ENCODE measurements at regions not wholly inside any gene's neighbourhood (a gene's known extent, or its start where the extent isn't known, plus 50 kb on each side); places are given as distances from the start of the nearest gene placed in this dataset.

- 94% methylated on average over 2 of the region's 2 CpGs; no CpG with 5 or more reads in 1 of the 2 experiments for WGBS, 2 experiments (ENCODE audit: extremely low coverage in 1 of 2, insufficient coverage in 1 of 2, insufficient read length in 1 of 2, insufficient replicate concordance in 2 of 2, low coverage in 1 of 2, low lambda C conversion rate in 2 of 2, missing lambda C conversion rate in 1 of 2)
Measured at GRCh38 chr18:29259838-29260237, 1082.9 kb upstream of the CDH2 start.

More at GRCh38 chr18:29259838-29260237, 1082.9 kb upstream of the CDH2 start:
- Histone ChIP-seq H2AK5ac (ENCODE audit: low read depth, low read length) (no peak overlapping the region), H3K23ac (ENCODE audit: insufficient read length) (no peak overlapping the region), H3K79me1 (ENCODE audit: low read depth, low read length) (no peaks in the 10 kb centered on the region), H3K36me3 (ENCODE audit: control insufficient read depth in 2 of 4, insufficient read depth in 4 of 4, low read length in 3 of 4) (no peaks in the 10 kb centered on the region), H3K4me2 (ENCODE audit: insufficient read depth in 1 of 2, low read depth in 2 of 2, low read length in 2 of 2) (no peak overlapping the region), H3K23me2 (ENCODE audit: low read depth, low read length) (no peaks in the 10 kb centered on the region), H2AFZ (ENCODE audit: low read length) (0 out of 2 replicates have a peak overlapping the region, but pooled peaks have one; percentile 35), H3K14ac (ENCODE audit: insufficient read length) (no peak overlapping the region), H3K9ac (replicated peaks in 1 of 4; ENCODE audit: extremely low read depth in 1 of 4, low read depth in 3 of 4, low read length in 3 of 4) (no peak overlapping the region), H3K9me3 (ENCODE audit: insufficient read depth in 2 of 2, low read depth in 1 of 2, low read length in 1 of 2) (no peaks in the 10 kb centered on the region), H4K5ac (ENCODE audit: insufficient read length, low read depth, low read length) (no peak overlapping the region), H3K4ac (replicated peaks; ENCODE audit: insufficient read length, low read depth, low read length) (no peak overlapping the region), H3K79me2 (ENCODE audit: control insufficient read depth in 1 of 2, insufficient read depth in 2 of 2, low read length in 2 of 2) (no peaks in the 10 kb centered on the region), H2BK12ac (ENCODE audit: low read depth, low read length) (no peak overlapping the region), H3K27ac (ENCODE audit: low read depth, low read length) (no peak overlapping the region), H3K18ac (ENCODE audit: extremely low read depth, low read length) (no peak overlapping the region), H4K20me1 (replicated peaks in 1 of 2; ENCODE audit: control insufficient read depth in 1 of 2, insufficient read depth in 2 of 2, low read length in 2 of 2) (no peaks in the 10 kb centered on the region), H4K8ac (ENCODE audit: extremely low read depth, insufficient read depth, low read length) (no peak overlapping the region), H2BK20ac (ENCODE audit: low read length) (no peak overlapping the region), H2BK15ac (ENCODE audit: low read length) (no peak overlapping the region), H3K56ac (replicated peaks; ENCODE audit: insufficient read length, low read depth, low read length) (no peak overlapping the region), H3K27me3 (replicated peaks in 1 of 4; ENCODE audit: control insufficient read depth in 3 of 4, extremely low read depth in 1 of 4, insufficient read depth in 3 of 4, low read length in 3 of 4) (no peaks in the 10 kb centered on the region), H2BK120ac (replicated peaks; ENCODE audit: low read depth, low read length) (no peak overlapping the region), H3K4me3 (ENCODE audit: extremely low read depth in 1 of 4, insufficient read depth in 2 of 4, low read depth in 3 of 4, low read length in 4 of 4) (no peak overlapping the region), H2BK5ac (ENCODE audit: low read depth, low read length) (no peak overlapping the region), H4K91ac (replicated peaks; ENCODE audit: insufficient read length, low read length) (no peak overlapping the region), H3K4me1 (replicated peaks in 1 of 4; ENCODE audit: control insufficient read depth in 3 of 4, insufficient read depth in 4 of 4, low read length in 3 of 4) (no peaks in the 10 kb centered on the region)
- POLR2A ChIA-PET (ENCODE audit: partially characterized antibody) = no interaction called here
- FAIRE-seq = no peak
- CTCF ChIA-PET (ENCODE audit: partially characterized antibody) = no interaction called here
- DNase-seq (ENCODE audit: low read depth in 1 of 2, low spot score in 2 of 2) = no peak
- TF ChIP-seq HDAC2 (IDR thresholded peaks at IDR 0.05; ENCODE audit: borderline replicate concordance in 1 of 2, low read depth in 2 of 2, low read length in 2 of 2) = no peak
- no peak for TF ChIP-seq EGR1 (IDR thresholded peaks at IDR 0.05; ENCODE audit: borderline replicate concordance, low read depth, low read length)
- TF ChIP-seq, protein P1, sequence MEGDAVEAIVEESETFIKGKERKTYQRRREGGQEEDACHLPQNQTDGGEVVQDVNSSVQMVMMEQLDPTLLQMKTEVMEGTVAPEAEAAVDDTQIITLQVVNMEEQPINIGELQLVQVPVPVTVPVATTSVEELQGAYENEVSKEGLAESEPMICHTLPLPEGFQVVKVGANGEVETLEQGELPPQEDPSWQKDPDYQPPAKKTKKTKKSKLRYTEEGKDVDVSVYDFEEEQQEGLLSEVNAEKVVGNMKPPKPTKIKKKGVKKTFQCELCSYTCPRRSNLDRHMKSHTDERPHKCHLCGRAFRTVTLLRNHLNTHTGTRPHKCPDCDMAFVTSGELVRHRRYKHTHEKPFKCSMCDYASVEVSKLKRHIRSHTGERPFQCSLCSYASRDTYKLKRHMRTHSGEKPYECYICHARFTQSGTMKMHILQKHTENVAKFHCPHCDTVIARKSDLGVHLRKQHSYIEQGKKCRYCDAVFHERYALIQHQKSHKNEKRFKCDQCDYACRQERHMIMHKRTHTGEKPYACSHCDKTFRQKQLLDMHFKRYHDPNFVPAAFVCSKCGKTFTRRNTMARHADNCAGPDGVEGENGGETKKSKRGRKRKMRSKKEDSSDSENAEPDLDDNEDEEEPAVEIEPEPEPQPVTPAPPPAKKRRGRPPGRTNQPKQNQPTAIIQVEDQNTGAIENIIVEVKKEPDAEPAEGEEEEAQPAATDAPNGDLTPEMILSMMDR (IDR thresholded peaks at IDR 0.05; ENCODE audit: control extremely low read depth in 1 of 3, insufficient read depth in 1 of 3, low read depth in 1 of 3, low read length in 3 of 3) = no peak
- TF ChIP-seq MAX (IDR thresholded peaks at IDR 0.05) = no peak
- TF ChIP-seq SUZ12 (IDR thresholded peaks at IDR 0.05; ENCODE audit: low read length) = no peak
- no peak for TF ChIP-seq JUND (IDR thresholded peaks at IDR 0.05; ENCODE audit: low read length)
- no peak for TF ChIP-seq JUN (IDR thresholded peaks at IDR 0.05; ENCODE audit: low read depth, low read length)
- TF ChIP-seq POLR2A (IDR thresholded peaks at IDR 0.05; ENCODE audit: control extremely low read depth in 1 of 2, low read depth in 2 of 2, low read length in 2 of 2) = no peak
- TF ChIP-seq RBBP5 (IDR thresholded peaks at IDR 0.05; ENCODE audit: borderline replicate concordance, low read depth, low read length) = no peak
